VCaP (cell line): ENCODE measurements at regions not wholly inside any gene's neighbourhood (a gene's known extent, or its start where the extent isn't known, plus 50 kb on each side); places are given as distances from the start of the nearest gene placed in this dataset.
"Not testable (repeated sequence)": the region's sequence is repeated elsewhere in the genome, so short reads cannot be mapped to it uniquely, and the experiment has no call there.

Source experiments
- H3K27ac ChIP-seq: fragments of 450-650 bp; 2 replicates; pipeline ENCODE4 v1.5.1; 2017
- CTCF ChIP-seq: fragments of 450-650 bp; conservative IDR thresholded peaks from 2 replicates; pipeline ENCODE4 v1.5.1; 2017; ENCODE audit warnings: mild to moderate bottlenecking, moderate library complexity

- H3K27ac ChIP-seq, result no peak overlapping the region
- TF ChIP-seq CTCF, result no peak
Observed at GRCh38 chr1:204793259-204793914, 77.3 kb upstream of the NFASC start.

GRCh38 chr1:204796886-204797285 lies 73.8 kb upstream of the NFASC start:
- H3K27ac ChIP-seq, result not testable (repeated sequence)

- no peak overlapping the region for H3K27ac ChIP-seq
- no peak for TF ChIP-seq CTCF
Observed at GRCh38 chr1:204797401-204797800, 73.3 kb upstream of the NFASC start.

GRCh38 chr1:204799630-204800029 lies 71.0 kb upstream of the NFASC start:
- no peak for TF ChIP-seq CTCF
- no peak overlapping the region for H3K27ac ChIP-seq

GRCh38 chr1:204801211-204801610 lies 69.5 kb upstream of the NFASC start:
- TF ChIP-seq CTCF, result no peak
- H3K27ac ChIP-seq, result no peak overlapping the region

- TF ChIP-seq CTCF, result no peak
- no peak overlapping the region for H3K27ac ChIP-seq
Observed at GRCh38 chr1:204802401-204803175, 68.1 kb upstream of the NFASC start.

- H3K27ac ChIP-seq, result no peak overlapping the region
- no peak for TF ChIP-seq CTCF
Observed at GRCh38 chr1:204803607-204804006, 67.1 kb upstream of the NFASC start.
